Stimulated activated CD4-positive, alpha-beta T cell treated with anti-CD3 and anti-CD28 coated beads, Interleukin-4, amount 100 ng/mL, for 24 hours (primary cell): ENCODE measurements at regions not wholly inside any gene's neighbourhood (a gene's known extent, or its start where the extent isn't known, plus 50 kb on each side); places are given as distances from the start of the nearest gene placed in this dataset.
"Not testable (repeated sequence)": the region's sequence is repeated elsewhere in the genome, so short reads cannot be mapped to it uniquely, and the experiment has no call there.

Experiments
- DNase-seq: peaks from one replicate; pipeline ENCODE4 v3.0.0-alpha.2; 2020

DNA sequence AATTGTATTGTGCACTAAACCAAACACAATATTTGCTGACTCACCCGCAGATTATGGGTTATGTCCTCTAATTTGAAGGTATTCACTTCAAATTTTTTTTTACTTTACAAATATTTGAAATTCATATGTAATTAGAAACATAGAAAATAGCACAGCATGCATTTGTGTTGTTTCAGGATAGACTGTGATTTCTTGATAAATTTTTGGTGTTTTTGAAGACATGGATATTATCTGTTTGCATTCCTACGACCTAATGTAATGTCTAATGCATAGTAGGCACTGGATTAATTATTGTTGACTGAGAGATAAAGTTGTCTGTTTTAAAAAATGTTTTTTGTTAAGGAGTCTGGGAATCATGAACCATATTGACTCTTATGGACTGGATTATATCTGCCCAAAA, 850.2 kb downstream of the BRINP3 start:
- DNase-seq: no peak

- no peak for DNase-seq
Measured at GRCh38 chr1:189628857-189629256, 848.8 kb downstream of the BRINP3 start.

GRCh38 chr1:189633658-189634057, 844.0 kb downstream of the BRINP3 start:
- DNase-seq: no peak

- DNase-seq: no peak
Measured at GRCh38 chr1:189637041-189637440, 840.6 kb downstream of the BRINP3 start.

GRCh38 chr1:189644156-189644555, 833.5 kb downstream of the BRINP3 start:
- DNase-seq: not testable (repeated sequence)

- no peak for DNase-seq
Measured at GRCh38 chr1:189644970-189645369, 832.7 kb downstream of the BRINP3 start.

- DNase-seq: no peak
Measured at GRCh38 chr1:189646066-189646465, 831.6 kb downstream of the BRINP3 start.

- DNase-seq: no peak
Measured at GRCh38 chr1:189654906-189655305, 822.8 kb downstream of the BRINP3 start.

DNA sequence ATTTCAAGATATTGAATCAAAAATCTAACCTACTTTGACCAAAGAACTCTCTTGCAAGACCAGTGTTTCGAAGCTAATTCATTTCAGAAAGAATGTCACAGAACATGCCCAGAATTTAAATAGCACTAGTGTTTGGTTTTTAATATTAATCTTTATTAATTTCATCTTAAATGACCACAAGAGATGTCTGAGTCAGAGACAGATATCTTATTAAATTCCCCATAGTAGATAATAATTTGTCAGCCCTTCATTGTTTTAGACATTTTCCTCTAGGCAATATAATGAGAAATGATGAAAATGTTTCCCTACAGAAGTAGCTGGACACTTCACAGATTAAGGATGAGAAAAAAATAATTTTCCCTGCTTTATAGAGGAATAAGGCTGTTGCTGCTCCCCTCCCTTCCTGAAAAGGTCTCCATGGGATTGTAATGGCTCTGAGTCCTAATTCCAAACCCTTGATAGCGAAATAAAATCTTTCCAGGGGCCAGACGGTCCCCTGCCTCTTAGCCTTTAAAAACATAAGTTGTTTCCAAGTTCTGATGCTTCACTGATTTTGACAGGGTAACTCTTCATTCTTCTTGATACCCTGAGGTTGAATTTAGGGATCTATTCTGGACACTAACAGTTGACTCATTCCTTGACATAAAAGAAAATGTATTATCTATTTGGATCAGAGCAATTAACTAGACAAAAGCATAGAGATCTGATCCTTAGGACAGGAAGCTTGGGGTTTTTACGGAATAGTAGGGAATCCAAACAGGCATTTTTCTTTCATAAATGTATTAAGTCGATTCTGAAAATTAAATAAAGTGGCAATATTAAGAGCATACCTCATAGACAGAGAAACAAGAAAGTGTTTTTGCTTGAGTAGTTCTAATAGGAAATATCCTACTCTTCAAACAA, 820.8 kb downstream of the BRINP3 start:
- no peak for DNase-seq

GRCh38 chr1:189657715-189658114, 819.9 kb downstream of the BRINP3 start:
- no peak for DNase-seq

GRCh38 chr1:189658381-189658780, 819.3 kb downstream of the BRINP3 start:
- DNase-seq: no peak

GRCh38 chr1:189659731-189660130, 817.9 kb downstream of the BRINP3 start:
- DNase-seq: no peak

- no peak for DNase-seq
Measured at GRCh38 chr1:189662190-189662589, 815.5 kb downstream of the BRINP3 start.

DNA sequence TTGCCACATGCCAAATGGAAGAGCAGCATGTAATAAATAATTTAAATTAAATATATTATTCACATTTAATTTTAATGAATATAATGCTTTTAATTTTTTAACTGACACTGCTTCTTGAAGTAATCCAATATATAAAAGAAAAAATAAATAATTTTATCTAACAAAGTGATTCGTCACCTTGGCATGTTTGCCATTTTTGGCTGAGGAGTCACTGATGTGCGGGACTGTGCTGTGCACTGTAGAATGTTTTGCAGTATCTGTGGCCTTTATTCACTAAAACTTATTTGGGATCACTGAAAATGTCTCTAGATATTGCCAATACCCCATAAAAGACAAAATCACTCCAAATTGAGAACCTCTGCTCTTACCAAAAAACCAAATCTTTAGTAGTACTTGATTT, 807.8 kb downstream of the BRINP3 start:
- DNase-seq: no peak

DNA sequence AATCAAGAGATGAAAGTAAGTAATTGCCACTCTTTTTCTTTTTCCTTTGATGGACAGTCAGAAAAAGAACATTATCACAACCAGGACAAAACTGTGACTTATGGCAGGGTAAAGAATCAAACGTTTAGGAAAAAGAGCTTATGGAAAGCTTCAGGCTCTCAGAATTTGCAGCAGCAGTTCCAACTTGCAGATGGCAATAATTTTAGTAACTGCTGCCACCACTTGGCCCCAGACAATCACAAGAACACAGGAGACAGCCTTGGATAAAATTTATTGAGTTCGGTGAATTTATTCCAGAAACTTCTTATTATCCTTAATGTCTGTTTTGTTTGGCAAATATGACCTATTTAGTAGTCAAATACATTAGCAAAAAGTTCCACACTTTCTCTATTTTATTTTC, 804.4 kb downstream of the BRINP3 start:
- no peak for DNase-seq

- DNase-seq: no peak
Measured at GRCh38 chr1:189675712-189676244, 801.9 kb downstream of the BRINP3 start.

DNA sequence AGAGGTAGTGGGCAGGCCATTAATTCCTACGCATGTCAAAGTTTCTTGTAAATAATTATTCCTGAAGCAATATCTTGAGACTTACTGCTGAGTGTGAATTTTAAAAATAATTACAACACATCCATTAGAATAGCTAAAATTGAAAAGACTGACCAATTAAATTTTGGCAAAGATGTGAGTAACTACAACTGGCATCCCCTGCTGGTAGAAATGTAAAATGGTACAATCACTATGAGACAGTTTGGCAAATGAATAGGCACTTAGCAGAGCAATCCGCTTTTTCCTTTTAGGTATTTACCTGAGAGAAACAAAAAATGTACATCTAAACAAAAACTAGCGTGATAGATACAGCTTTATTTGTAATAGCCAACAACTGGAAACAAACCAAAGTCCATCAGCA, 798.9 kb downstream of the BRINP3 start:
- no peak for DNase-seq

- DNase-seq: no peak
Measured at GRCh38 chr1:189681252-189681919, 796.3 kb downstream of the BRINP3 start.

- DNase-seq: no peak
Measured at GRCh38 chr1:189682591-189682990, 795.1 kb downstream of the BRINP3 start.

DNA sequence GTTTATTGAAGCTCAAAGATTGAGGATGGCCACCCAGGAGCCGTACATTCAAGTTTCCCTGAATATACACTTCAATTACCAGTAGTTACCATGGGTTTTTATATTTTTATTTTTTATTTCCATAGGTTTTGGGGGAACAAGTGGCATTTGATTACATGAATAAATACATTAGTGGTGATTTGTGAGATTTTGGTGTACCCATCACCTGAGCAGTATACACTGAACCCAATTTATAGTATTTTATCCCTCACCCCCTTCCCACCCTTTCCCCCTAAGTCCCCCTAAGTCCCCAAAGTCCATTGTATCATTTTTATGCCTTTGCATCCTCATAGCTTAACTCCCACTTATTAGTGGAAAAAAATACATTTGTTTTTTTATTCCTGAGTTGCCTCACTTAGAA, 791.4 kb downstream of the BRINP3 start:
- no peak for DNase-seq

GRCh38 chr1:189693140-189693539, 784.5 kb downstream of the BRINP3 start:
- DNase-seq: no peak

DNA sequence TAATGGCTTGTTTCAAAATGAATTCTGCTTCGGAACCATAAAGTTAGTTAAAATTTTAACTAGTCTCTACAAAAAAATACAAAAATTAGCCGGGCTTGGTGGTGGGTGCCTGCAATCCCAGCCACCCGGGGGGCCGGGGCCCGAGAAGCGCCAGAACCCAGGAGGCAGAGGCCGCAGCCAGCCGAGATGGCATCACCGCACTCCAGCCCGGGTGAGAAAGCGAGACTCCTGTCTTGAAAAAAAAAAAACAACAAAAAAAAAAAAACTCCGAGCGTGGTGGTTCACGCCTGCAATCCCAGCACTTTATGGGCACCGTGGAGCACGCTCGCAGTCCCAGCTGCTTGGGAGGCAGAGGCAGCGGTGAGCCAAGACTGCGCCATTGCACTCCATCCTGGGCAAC, 781.4 kb downstream of the BRINP3 start:
- DNase-seq: no peak

DNA sequence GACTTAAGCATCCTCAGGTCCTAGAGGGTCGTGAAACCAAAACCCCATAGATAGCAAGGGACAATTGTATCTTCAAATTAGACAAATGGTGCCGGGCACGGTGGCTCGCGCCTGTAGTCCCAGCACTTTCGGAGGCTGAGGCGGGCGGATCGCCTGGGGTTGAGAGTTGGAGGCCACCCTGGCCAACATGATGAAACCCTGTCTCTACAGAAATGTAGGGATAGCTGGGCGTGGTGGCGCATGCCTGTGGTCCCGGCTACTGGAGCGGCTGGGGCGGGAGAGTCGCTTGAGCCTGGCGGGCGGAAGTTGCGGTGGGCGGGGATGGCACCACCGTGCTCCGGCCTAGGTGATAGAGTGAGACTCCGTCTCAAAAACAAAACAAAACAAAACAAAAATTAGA, 780.6 kb downstream of the BRINP3 start:
- no peak for DNase-seq

DNA sequence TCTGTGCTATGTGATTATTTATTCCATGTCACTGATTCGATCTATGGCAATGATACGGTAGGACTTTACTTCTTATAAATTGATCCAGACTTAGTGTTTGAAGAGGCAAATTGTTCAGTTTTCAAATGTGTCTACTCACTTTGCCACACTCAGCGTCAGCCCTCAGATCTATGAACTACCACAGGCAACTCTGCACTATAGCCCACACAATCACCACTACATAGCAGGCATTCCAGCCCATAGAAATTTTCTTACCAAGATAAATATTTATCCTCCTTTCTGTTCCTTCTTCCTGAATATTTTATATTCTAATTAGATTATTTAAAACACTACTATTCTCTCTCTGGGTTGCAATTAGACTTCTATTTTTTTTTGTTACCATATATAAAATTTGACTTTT, 776.1 kb downstream of the BRINP3 start:
- DNase-seq: no peak
